ENCODE measurements at regions not wholly inside any gene's neighbourhood (a gene's known extent, or its start where the extent isn't known, plus 50 kb on each side); places are given as distances from the start of the nearest gene placed in this dataset.

DNA sequence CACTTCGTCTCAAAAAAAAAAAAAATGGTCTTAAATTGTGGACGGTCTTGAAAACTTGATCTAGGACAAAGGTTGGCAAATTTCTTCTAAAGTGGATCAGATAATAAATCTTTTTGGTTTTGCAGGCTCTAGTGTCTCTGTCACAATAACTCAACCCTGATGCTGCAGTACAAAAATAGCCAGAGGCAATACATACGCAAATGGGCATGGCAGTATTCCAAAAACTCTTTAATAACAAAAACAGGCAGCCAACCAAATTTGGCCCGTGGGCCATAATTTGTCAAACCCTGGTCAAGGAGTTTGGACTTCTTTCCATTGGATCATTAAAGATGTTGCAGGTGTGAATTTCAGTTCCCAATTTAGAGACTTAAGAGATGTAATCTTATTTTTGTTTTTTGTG lies 93.5 kb upstream of the MRI1 start:
- no peak for DNase-seq (ENCODE audit: low read depth)
- TF ChIP-seq, protein P1, sequence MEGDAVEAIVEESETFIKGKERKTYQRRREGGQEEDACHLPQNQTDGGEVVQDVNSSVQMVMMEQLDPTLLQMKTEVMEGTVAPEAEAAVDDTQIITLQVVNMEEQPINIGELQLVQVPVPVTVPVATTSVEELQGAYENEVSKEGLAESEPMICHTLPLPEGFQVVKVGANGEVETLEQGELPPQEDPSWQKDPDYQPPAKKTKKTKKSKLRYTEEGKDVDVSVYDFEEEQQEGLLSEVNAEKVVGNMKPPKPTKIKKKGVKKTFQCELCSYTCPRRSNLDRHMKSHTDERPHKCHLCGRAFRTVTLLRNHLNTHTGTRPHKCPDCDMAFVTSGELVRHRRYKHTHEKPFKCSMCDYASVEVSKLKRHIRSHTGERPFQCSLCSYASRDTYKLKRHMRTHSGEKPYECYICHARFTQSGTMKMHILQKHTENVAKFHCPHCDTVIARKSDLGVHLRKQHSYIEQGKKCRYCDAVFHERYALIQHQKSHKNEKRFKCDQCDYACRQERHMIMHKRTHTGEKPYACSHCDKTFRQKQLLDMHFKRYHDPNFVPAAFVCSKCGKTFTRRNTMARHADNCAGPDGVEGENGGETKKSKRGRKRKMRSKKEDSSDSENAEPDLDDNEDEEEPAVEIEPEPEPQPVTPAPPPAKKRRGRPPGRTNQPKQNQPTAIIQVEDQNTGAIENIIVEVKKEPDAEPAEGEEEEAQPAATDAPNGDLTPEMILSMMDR (IDR thresholded peaks at IDR 0.05; ENCODE audit: control insufficient read depth, insufficient read depth, low read depth, low read length, missing control alignments) = no peak
- no peak overlapping the region for H3K4me3 ChIP-seq (ENCODE audit: control insufficient read depth, low read depth, low read length)

DNA sequence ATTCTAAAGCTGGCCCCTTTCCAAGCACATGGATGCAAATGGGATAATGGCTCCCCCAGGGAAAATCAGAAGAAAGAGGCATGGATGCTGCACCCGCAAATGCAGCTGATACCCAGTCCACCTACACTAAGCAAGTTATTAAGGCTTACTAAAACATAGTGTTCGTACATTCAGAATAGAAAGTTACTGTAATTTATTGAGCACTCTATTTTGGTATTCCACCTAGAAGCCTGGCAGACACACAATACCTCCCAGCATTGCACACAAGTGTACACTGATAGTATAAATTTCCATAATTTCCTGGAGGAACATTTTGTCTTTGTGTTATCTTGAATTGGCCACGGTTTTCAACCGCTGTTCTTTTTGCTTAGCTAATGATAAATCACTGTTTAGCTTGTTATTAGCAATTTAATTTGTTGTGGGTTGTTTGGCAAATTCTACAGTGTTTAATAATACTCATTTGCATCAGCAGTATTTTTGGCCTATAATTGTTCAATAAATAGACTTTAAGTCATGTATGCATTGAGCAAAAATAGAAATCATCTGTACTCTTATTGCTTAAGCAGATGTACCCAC lies 94.5 kb upstream of the MRI1 start:
- H3K4me3 ChIP-seq (ENCODE audit: control insufficient read depth, low read depth, low read length) = no peak overlapping the region
- TF ChIP-seq, protein P1 (IDR thresholded peaks at IDR 0.05; ENCODE audit: control insufficient read depth, insufficient read depth, low read depth, low read length, missing control alignments) = no peak
- DNase-seq (ENCODE audit: low read depth) = no peak

DNA sequence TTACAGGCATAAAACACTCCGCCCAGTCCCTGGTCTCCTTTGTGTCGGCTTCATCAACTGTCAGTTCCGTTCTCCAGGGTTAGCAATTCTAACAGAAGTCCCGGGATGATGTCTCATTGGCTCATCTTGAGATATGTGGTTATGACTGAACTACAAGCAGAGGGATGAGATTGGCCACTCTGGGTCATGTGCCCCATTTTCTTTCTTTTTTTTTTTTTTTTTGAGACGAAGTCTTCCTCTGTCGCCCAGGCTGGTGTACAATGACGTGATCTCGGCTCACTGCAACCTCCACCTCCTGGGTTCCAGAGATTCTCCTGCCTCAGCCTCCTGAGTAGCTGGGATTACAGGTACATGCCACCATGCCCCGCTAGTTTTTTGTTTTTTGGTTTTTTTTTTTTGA lies 95.4 kb upstream of the MRI1 start:
- TF ChIP-seq, protein P1 (IDR thresholded peaks at IDR 0.05; ENCODE audit: control insufficient read depth, insufficient read depth, low read depth, low read length, missing control alignments) = no peak
- H3K4me3 ChIP-seq (ENCODE audit: control insufficient read depth, low read depth, low read length) = no peak overlapping the region
- DNase-seq (ENCODE audit: low read depth) = no peak

DNA sequence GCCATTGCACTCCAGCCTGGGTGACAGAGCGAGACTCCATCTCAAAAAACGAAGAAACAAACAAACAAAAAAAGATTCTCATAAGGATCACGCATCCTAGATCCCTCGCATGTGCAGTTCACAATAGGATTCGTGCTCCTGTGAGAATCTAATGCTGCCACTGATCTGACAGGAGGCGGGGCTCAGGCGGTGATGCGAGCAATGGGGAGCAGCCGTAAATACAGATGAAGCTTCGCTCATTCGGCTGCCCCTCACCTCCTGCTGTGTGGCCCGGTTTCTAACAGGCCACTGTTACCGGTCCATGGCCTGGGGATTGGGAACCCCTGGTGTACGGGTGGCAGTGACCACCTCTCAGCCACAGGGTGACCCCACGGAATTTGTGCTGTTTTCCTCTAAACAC lies 98.2 kb upstream of the MRI1 start:
- TF ChIP-seq, protein P1 (IDR thresholded peaks at IDR 0.05; ENCODE audit: control insufficient read depth, insufficient read depth, low read depth, low read length, missing control alignments) = no peak
- no peak overlapping the region for H3K4me3 ChIP-seq (ENCODE audit: control insufficient read depth, low read depth, low read length)
- no peak for DNase-seq (ENCODE audit: low read depth)

DNA sequence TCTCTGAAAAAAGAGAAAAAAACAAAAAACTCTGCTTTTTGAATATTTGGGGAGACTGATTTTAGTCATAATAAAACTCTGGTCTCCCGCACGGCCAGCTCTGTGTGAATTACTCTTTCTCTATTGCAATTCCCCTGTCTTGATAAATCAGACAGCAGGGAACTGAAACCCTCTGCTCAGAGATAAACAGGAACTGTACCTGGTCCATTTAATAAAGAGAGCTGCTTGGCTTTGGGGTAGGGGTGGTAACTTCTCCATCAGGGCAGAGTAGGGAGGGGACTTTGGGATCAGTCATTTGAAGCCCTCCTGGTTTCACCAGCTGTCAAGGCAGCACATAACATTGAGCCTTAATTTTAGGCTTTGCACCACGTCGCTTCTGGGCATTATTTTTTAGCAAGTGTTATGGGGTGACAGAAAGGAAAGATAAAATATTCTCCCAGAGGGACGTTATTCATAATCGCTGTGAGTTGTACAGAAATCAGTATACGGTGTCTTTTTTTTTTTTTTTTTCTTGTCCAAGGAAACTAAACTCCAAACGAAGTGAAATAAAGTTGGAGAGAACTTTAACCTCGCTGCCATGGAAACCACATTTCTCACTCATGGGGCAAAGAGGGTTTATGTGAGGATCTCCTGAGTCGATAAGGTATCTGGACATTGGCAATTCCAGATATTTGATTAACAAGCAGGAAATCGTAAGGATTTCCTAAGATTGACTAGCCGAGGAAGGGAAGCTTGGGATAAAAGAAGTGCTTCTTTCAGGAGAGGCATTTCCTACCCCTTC lies 99.0 kb upstream of the MRI1 start:
- DNase-seq (ENCODE audit: low read depth) = no peak
- H3K4me3 ChIP-seq (ENCODE audit: control insufficient read depth, low read depth, low read length) = no peak overlapping the region
- TF ChIP-seq, protein P1 (IDR thresholded peaks at IDR 0.05; ENCODE audit: control insufficient read depth, insufficient read depth, low read depth, low read length, missing control alignments) = no peak

DNA sequence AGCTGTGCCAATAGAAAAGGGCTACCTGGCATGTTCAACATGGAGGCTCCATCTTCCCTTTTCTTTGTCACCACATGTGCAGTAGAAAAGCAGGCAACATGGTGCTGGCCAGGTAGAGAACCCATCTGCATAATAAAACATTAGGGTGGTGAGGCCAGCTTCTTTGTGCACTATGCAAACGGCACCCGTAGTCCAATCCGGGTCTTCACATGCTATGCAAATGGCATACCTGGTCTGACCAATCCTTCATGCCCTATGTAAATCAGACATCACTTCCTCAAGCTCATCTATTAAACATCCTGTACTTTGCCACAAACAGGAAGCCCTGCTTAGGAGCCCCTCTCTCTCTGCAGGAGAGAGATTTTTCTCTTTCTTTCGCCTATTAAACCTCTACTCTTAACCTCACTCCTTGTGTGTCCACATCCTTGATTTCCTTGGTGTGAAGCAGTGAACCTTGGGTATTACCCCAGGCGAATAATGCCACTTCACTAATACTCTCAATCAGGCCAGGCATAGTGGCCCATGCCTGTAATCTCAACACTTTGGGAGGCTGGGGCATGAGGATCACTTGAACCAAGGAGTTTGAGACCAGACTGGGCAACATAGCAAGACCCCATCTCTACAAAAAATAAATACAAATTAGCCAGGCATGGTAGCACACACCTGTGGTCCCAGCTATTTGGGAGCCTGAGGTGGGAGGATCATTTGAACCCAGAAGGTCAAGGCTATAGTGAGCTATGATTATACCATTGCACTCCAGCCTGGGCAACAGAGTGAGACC lies 111.3 kb upstream of the MRI1 start:
- TF ChIP-seq, protein P1 (IDR thresholded peaks at IDR 0.05; ENCODE audit: control insufficient read depth, insufficient read depth, low read depth, low read length, missing control alignments) = no peak
- DNase-seq (ENCODE audit: low read depth) = no peak
- H3K4me3 ChIP-seq (ENCODE audit: control insufficient read depth, low read depth, low read length) = no peak overlapping the region
